GM12874 (cell line): ENCODE measurements at regions not wholly inside any gene's neighbourhood (a gene's known extent, or its start where the extent isn't known, plus 50 kb on each side); places are given as distances from the start of the nearest gene placed in this dataset.

Experiments used
- CTCF ChIP-seq: IDR thresholded peaks from 2 replicates; pipeline ENCODE4 v1.5.1; 2011; ENCODE audit warnings: low read depth, mild to moderate bottlenecking, control low read depth, low read length, moderate library complexity; ENCODE audit not compliant: insufficient read depth

- TF ChIP-seq CTCF: no peak
These were observed 361.0 kb upstream of the FZD8 start for GRCh38 chr10:36003031-36003600.

GRCh38 chr10:36002445-36002844 lies 360.3 kb upstream of the FZD8 start:
- no peak for TF ChIP-seq CTCF

GRCh38 chr10:35998026-35998425 lies 355.9 kb upstream of the FZD8 start:
- TF ChIP-seq CTCF: no peak

DNA sequence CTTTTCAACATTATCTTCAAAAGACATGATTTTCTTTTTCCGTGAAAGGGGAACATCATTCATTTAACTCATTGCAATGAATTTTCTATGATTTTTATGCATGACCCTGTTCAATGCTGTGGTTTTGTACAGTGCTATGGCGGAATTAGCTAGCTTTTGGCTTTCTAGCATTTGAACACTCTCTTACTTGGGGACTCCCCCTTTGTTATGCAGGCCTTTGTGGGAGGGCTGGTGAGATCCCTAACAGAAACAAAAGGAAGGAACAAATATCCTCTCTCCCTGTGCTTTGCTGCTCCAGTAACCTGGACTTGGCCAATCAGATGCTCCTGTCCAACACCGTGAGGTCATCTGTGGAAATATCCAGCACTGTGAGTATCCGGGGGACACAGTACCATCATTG lies 353.4 kb upstream of the FZD8 start:
- no peak for TF ChIP-seq CTCF

DNA sequence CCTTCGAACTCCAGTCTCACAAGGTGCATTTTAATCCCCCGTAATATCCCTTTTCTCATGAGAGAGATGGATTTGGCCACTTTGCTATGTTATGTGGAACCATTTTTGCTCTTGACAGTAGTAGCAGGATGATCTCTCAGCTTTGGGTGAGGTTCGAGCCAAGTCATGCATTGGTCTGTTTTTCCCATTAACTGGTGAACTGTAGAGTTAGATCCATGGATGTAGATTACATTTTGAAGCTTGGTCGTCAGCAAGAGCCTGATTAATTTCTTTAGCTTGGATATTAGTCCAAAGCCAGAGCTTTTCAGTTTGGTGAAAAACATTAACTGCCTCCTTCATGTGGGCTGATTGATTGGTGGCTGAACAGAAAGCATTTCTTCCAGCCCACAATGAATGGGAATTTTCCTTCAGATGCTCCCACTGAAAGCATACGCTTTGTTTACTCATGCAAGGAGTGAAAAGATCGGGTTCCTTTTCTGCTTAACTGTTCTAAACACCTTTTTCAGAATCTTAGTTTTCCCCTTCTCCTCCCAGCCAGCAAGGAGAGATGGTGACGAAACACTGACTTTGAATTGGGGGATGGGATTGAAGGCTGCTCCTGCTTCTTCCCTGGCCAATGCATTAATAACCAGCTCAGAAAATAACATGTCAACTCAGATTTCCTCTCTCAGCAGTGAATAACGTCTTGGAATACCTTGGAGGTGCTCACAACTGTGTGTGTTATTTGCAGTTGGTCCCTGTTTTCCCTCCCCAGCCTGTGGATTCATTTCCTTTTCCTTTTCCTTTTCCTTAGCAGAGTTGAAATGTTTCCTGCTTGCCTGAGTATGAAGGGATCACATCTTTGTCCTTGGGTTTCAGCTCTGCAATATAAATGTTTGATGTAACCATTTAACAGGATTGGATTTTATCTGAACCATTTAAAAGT lies 351.8 kb upstream of the FZD8 start:
- no peak for TF ChIP-seq CTCF

GRCh38 chr10:35992107-35992506 lies 350.0 kb upstream of the FZD8 start:
- no peak for TF ChIP-seq CTCF

GRCh38 chr10:35986756-35987502 lies 344.8 kb upstream of the FZD8 start:
- no peak for TF ChIP-seq CTCF
